HG03097 (cell line): ENCODE measurements at regions not wholly inside any gene's neighbourhood (a gene's known extent, or its start where the extent isn't known, plus 50 kb on each side); places are given as distances from the start of the nearest gene placed in this dataset.

Experiments used
- ATAC-seq: cut with Tn5 transposase; IDR thresholded peaks from one replicate; pipeline ENCODE4 v1.9.1; 2021; ENCODE audit not compliant: unreplicated experiment, low FRiP score

DNA sequence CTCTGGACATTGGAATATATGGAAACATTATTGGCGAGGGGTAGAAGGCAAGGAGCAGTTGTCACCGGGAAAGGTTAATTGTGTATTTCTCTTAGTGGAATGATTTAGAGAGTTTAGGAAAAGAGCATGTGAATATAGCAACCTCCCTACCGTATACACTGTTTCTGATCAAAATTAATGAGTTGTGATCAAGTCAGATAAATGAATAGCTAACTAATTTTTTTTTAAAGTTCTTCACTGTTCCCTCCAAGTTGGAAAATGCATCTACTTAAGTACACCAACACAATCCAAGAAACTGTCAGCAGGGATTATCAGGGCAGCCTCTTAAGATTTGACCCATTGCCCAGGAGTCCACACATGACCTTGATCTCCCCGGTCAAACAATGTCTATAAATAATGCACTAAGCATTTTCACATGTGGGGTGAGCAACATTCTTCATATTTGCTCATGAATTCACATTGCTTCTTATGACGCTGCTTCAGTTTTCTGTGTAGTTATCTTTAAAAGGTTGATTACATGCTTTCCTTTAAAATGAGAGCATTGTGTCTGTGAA is 680.8 kb upstream of the NRSN1 start:
- no peak for ATAC-seq

DNA sequence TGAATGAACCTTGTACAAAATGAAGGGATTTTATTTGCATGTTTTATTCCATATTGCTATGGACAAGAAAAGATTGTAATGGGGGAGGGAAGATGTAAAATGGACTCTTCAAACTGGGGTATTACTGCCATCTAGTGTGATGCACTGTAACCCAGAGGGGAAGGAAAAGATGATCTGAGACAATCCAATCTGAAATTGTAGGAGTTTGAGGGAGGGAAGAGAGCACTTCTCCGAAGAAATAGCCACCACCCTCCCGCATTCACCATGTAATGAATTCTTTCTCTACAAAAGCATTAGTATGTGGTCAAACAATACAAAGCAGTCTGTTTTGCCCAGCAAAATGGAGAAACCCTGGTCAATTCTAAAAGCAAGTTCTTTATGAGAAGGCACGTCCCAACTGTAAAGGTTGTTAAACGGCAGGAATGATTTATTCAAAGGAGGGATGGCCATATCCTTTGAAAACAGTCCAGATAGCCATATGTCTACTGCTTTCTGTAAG is 679.5 kb upstream of the NRSN1 start:
- no peak for ATAC-seq

DNA sequence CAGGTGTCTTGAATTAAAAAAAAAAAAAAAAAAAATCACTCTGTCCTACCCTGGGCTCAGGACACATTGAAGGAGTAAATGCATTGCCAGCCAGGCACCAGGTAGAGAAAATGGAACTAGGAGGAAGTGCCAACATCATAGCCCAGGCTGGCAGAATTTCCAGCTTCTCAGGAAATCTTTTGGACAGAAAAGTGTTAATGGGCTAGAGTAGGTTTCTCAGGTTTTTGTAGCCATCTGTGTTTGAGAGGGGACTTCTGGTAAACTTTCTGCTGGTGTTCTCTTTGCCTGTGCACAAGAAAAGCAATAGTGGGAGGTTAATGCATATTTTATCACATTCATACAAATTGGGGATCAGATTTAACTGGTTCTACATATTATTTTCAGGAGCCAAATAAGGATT is 678.3 kb upstream of the NRSN1 start:
- no peak for ATAC-seq

DNA sequence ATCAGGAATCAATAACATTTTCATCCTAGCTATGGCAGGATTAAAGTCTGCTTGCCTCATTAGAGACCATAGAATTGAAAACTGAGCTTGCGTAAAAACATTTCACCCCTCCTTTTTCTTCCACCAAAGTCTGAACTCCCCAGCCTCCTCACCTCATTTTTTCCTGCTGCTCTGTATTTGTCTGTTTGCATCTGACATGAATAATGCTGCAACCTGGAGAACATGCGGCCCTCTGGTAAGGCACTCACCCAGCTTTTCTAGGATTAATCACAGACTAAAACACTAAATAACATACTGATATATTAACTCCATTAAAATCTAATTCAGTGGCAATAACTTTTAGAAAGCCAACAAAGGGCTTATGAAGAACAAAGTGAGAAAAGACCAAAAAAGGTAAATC is 677.7 kb upstream of the NRSN1 start:
- ATAC-seq, result no peak

DNA sequence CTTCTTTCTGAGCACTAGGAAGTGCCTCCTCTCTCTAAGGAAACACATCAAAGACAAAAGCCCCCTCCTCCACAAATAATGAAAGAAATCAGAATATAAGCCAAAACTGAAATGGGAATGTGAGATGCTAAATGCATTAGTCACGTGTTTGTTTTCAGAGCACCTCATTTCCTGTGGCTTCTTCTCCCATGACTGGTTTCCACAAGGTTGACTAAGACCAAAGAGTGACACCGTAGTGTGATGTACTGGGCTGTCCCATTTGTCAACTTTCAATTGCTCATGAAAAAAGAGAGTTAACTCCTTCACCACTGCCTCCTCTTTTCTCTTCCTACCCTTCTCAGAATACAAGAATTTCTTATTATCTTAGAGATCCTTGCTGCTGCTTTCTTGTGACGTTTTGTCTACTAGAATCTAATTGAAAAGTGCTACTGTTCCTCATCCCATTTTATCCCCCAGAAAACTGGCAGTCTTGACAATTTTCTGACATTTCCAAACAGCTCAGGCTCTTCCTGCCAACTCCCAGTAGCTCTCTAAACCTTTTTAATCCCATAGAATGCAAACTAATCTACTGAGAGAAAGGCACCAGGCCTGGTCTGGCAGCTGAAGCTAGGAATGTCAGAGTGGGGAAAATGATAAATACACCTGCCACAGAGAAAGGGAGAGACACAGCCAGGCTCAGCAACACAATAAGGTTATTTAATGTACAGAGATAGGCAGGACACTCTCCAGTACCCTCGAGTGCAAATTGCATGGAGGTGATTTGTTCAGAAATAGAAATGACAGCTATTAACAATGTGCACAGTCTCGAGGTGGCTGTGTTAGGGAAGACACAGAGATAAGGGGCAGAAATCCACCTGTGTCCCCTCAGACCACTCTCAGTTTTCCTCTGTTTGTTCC is 671.7 kb upstream of the NRSN1 start:
- ATAC-seq, result no peak

DNA sequence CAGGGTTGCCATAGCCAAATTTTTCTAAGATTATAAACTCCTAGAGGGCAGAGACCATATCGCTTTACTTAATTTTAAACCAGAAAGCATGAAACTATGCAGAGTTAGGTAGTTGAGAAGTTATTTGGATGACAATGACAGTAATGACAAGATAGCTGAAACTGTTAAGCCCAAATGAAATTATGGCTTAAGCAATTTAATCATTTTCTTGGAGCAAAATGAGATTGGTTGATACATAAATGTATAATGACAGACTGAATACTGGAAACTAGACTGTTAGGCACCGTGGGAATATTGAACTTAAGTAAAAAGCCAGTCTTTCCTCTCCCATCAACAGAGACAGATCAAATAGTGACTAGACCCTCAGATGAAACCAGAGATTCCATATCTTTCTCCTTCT is 670.3 kb upstream of the NRSN1 start:
- no peak for ATAC-seq

DNA sequence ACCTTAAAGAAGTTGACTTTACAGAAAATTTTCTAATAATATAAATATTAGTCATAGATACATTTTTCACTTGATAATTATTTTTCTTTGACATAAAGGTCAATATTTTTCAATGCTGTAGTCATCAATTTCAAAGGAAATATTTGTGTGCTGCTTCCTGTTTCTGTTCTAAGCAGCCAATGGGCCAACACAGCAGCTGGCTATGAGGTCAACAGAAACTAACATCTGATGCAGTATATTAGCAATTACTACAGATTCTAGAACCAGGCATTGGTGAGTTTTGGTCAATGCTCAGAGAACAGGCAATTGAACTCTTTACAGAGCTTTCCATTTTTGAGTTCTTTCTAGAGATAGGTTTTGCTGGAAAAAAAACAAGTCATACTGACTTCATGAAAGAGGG is 669.6 kb upstream of the NRSN1 start:
- no peak for ATAC-seq

DNA sequence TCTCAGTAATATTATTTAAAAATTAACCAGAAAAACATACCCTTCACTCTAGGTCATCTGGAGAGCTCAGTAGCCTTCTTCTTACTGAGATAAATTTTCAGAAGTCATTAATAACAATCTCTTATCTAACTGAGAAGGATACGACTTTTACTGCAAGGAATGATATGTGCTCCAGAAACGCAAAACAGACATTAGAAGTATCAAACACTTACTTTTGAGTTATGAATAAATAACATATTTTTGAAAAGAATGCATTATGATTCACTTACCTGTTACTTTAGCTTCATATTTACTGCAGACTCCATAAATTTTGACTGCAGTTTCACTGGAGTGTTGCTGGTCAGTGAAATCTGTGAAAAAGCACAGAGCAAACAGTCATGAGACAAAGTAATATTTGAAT is 668.7 kb upstream of the NRSN1 start:
- no peak for ATAC-seq

DNA sequence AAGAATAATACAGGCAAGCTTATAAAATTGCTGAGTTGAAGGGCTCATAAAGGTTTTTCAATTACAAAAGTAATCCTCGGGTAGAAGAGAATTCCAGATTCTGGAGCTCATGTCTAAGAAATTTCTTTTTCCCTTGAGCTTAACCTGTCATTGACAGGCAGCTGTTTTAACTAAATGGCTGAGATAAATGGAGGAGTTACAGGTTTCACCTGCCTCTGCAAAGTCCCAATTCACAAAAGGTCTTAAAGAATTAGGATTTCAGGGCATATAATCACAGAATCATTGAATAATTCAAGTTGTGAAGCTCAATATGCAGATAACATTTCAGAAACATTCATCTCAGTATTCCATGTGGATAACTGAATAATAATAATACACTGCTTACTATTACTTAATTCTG is 660.1 kb upstream of the NRSN1 start:
- ATAC-seq, result no peak

DNA sequence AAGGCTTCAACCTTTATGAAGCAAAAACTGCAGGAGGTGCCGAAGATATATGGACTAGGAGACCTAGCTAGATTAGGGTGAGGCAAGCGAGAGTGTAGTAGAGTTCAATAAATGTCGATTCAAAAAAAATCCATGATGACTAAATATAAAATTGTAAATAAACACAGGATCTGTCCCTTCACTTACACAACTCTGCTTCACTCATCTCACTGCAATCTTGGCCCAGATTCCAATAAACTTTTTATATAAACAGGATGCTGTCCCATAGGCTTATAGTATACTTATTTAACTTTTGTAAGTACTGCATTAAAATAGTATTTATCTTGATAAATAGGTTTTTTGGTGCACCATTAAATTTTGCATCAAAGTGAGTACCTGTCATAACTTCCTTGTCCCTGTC is 648.4 kb upstream of the NRSN1 start:
- ATAC-seq, result no peak

DNA sequence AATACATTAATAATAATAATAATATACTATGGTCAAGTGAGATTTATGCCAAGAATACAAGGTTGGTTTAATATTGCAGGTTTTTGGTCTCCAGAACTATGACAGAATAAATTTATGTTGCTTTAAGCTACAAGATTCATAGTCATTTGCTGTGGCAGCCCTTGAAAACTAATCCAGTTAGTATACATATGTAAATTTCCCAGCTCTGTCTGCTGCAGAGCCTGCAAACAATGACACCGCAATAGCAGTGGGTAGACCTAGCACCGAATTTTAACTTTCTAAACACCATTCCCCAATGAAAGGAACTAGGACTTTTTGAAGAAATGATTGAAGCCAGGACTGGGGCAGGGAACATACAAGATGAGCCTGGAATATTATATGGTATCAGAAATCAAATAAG is 647.7 kb upstream of the NRSN1 start:
- no peak for ATAC-seq

DNA sequence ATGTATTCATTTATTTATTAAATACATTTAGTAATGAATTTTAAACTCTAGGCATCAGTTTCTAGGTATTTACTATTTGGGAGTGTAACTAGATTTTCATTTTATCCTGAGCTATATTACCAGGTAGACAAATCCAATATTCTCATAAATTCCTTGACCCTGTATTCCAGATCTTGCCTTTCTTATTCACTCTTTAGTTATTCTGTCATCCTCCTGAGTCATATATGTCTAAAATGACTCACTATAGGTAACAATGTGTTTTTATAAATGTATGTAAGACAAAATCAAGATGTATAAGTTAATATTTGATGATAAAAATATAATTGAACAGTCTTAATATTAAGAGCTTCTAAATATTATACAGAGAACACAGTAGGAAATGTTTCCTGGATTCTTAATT is 642.1 kb upstream of the NRSN1 start:
- ATAC-seq, result no peak

DNA sequence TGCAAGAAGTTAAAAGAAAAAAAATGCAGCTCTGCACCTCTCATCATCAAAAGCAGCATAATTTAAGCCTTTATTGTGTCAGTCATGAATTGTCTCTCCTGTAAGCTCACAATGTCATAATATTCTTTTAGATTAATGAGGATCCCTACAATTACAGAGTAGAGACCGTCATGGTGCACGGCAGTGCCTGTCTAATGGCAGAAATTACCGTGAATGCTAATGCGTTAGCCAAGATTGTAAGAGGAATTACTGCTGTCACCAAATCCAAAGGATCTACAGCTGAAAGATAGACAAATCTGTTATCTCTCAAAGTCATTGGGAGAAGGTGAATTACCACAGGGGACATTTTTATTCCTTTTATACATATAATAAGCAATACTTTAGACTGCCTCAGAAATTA is 631.6 kb upstream of the NRSN1 start:
- no peak for ATAC-seq

DNA sequence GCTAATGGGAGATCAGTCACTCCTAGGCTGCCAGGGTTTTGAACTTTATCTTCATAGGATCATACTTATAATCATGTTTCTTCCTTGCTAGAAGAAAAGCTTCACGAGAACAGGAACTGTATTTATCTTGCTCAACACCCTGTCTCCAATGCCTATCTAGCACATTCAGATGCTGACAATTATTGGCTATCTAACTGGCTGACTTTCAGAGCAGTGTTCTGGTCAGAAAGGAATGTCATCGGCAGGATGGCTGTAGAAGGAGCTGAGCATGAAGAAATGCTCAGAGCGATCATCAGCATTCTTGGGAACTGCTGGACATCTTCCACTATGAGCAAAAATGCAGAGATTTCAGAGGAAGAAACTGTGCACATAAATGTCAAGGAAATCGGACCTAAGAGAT is 628.0 kb upstream of the NRSN1 start:
- no peak for ATAC-seq

DNA sequence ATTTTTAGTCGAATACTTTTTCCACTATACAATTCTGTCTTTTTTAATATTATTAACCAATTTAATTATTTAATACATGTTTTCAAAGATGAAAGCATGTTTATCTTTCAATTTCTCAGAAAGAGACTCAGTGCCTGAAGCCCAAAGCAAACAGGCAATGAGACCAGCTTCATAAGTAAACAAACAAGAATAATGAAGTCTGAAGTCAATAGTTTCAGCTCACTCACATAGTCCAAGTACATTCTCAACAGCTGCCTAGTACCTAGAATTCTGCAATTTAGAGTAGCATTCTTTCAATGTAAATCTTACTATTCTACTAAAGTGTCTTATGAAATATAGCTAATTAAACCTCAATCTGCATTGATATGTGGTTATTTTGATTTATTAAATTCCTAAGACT is 626.5 kb upstream of the NRSN1 start:
- ATAC-seq, result no peak

DNA sequence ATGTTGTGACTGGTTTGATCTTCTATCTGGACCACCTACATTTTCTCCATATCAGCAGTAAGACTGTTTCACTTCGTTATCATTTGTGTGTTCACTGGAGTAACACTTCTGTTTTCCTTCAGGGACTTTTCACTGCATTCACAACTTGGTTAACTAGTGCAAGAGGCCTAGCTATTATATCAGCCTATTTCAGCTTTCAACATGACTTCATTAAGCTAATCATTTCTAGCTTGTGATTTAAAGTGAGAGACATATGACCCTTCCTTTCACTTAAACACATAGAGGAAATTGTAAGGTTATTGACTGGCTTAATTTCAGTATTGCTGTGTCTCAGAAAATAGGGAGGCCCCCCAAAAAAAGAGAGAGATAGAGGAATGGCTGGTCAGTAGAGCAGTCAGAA is 622.8 kb upstream of the NRSN1 start:
- no peak for ATAC-seq

DNA sequence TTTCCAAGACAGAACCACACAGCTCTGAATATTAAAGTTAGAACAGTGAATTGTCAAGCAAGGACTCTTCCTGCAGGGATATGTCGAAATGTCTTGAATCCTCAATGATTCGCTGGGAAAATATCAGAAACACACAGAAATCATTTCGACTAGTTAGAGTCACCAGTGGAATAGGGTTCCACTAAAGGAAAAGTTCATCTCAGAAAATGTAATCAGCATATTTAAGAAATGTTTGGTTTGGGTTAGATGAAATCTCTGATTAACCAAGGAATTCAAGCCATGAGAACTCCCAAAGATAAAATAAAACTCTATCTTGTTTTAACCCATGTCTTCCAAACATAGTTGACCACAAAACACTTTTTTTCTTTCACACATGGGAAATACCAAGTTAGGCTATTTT is 621.0 kb upstream of the NRSN1 start:
- no peak for ATAC-seq

DNA sequence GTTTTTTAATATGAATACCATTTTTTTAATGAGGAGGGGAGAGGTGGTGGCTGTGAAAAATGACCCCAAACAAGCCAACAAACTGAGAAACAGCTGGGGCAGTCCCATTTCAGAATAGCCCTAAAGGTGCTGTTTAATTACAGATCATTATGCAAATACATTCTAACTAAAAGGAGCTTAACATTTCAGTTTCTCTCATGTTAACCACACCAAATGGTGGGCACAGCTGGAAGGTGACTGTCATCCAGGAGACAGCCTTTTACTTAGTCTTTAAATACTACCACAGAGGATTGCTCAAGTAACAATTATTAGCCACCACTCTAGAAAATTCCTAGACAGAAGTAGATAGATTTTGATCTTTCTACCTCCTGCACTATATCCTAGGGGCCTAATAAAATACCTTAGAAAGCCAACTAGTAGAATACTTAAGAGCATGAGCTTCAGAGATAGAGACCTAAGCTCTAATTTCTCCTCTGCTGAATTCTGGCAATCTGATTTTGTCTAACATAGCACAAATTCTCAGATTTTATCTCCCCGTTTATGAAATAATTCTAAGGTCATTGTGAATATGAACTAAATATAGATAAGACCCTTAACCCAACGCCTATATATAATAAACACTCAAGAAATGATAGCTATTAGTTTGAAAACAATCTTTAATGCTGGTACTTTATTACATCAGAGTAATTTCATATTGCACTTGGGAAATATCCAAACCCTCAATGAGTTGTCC is 615.1 kb upstream of the NRSN1 start:
- no peak for ATAC-seq

DNA sequence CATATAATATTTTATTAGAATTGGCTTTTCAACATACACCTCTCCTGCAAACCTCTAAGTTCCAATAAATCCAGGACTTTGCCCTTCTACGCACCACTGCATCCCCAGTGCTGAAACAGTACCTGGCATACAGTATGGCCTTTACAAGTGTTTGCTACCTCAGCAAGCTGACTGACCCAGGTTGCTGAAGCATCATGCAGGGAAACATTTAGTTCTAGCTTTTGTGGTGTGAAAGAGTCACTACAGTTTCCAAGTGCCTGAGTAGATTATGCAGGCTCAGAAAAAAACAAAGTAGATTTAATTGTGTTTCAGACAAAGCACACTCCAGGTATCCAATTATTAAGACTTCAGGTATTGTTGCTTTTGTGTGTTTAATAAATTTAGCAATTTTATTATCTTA is 614.2 kb upstream of the NRSN1 start:
- ATAC-seq, result no peak

DNA sequence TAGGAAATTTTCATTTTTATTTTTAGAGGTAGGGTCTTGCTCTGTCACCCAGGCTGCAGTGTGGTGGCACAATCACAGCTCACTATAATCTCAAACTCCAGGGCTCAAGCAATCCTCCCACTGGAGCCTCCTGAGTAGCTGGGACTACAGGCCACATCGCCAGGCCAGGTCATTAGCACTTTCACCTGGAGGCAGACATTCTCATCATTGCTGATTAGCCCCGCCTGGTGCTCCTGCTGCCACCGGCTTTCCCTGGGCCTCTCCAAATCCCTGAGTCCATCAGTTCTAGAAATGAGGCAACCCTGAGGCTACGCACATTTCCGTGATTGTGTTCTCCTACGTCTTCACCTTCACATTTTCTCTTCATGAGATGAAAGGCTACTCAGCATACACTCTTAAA is 607.7 kb upstream of the NRSN1 start:
- no peak for ATAC-seq

DNA sequence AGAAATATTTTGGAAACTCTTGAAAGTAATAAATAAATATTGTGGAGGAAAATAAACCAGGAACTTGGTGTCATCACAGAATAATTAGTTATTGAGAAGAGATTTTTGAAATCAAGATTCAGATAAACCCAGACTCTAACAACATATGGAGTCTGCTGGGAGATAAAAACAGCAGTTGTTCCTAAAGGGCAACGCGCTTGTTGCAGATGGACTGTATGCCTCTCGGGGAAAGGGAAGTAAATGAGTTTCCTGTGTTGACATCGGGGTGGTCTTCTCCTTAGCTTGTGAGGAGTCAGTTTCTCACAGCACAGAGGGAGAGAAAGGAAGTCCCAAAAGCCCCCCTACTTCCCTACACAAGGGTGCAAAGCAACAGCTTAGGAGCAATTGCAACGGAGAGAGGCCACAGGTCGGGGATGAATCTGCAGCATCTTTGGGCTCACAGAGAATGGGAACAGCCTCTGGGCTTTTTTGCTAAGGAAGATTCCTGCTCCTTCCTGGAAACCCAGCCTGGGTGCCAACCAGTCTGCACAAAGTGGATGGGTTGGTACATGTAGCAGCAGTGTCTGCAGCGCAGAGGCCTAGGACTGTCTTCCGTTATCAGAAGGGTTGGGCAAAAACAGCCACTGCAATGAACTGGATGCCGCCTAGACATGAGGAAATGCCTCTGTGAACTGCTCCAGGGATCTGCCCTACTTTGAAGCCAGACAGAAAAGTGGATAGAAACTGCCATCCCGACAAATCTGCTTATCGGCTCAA is 603.0 kb upstream of the NRSN1 start:
- ATAC-seq, result no peak
